ENCODE measurements at regions not wholly inside any gene's neighbourhood (a gene's known extent, or its start where the extent isn't known, plus 50 kb on each side); places are given as distances from the start of the nearest gene placed in this dataset.

DNA sequence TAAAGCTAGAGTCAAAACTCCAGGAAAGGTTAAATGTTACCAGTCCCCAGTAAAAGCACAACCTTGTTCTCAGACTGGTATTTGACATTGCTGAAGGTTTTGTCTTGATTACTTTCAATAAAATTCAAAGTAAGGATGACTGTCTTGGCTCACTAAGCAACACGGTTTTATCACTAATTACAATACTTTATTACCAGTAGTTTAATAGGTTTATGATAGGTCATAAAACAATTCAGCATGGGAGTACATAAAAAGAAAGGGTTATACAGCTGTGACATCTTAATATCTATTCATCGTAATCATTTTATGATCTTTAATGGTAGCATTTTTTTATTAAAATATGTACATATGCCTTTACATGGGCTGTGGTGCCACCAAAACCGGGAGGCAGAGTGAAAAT lies 370.7 kb upstream of the IRX2 start:
- in situ Hi-C loops (cut with HindIII; ENCODE audit: low sequenced_read_pairs): no loop called here

DNA sequence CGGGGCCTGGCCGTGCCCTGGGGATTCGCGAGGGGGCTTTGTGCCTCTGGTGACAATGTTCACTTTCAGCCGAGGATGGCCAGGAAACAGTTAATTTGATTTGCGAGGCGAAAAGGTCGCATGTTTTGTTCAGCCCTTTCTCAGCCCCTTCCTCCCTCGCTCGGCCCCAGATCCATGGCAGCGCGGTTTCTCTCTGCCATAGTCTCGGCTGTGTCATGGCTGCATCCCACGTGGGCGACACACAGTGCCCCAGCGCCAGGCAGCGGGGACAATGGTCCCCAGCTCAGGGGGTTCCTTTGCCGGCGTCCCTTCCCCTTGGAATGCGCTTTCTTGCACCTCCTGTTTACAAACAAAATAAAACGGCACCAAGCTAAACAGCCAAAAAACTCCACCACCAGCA lies 370.3 kb upstream of the IRX2 start:
- in situ Hi-C loops (cut with HindIII; ENCODE audit: low sequenced_read_pairs): no loop called here

DNA sequence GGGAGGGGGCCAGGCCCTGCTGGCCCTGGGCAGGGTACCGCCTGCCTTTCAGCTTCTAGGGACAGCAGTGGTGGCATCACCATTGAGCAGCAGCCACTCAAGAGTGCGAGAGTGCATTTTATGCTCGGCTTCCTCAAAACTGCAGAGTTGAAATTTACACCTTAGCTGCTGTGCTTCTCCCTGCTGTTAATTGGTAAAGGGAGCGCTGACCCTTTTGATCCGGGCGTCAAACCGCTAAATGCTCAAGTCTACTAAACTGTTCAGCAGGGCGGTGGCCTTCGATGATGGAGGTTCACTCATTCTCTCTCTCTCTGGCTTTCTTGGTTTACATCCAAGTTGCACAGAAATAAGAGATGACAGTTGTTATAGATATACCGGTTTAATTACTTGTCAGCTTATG lies 368.6 kb upstream of the IRX2 start:
- in situ Hi-C loops (cut with HindIII; ENCODE audit: low sequenced_read_pairs): no loop called here

DNA sequence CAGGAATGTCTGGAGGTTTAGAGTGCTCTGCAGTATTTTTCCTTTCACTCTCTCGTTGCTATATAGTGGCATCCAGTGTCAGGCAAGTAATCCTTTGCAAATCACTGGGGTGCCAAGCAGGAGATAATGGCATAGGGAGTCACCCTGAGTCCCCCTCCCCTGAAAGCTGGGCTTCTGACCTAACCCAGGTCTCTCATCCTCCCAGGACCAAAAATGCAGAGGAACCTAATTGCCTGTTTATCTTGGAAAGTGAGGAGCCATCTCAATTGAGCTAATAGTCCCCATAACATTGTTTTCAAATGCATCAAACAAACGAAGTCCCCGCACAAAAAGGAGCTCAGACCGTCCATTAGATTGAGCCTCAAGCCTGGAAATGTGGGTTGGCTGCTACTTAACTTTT lies 368.0 kb upstream of the IRX2 start:
- in situ Hi-C loops (cut with HindIII; ENCODE audit: low sequenced_read_pairs): no loop called here

DNA sequence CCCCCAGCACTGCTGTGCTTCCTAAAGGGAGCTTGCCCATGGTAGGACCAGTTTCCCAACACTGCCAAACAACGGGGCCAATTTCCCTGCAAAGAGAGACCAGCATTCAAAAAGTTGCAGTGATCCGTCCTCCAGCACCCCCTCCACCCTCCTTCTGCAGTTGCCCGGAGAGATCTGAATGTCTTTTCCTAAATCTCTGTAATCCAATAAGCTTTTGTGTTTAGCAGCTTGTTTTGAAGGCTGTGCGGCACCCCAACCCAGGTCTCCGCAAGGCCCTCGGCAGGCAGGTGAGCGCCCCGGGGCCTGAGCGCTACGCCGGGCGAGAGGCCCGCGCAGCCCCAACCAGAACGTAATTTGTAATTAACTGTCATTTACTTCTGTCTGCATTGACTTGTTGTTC lies 366.9 kb upstream of the IRX2 start:
- in situ Hi-C loops (cut with HindIII; ENCODE audit: low sequenced_read_pairs): no loop called here

DNA sequence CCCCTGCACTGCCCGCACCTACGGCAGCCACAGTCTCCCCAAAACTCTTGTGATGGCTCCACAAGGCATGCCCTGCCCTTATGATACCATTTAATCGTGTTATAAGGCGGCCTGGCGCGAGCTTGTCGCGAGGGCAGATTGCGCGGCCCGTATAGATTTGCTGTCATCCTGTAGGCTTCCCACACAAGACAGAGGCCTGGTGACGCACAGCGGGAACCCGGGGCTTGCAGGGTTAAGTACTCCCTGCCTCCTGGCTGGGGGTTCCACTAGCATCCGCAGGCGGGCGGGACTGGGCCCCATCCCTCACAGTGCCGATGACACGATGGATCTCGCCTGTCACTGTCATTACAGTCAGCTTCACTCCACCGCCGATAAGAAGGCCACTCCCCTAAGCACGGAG lies 364.9 kb upstream of the IRX2 start:
- in situ Hi-C loops (cut with HindIII; ENCODE audit: low sequenced_read_pairs): no loop called here

DNA sequence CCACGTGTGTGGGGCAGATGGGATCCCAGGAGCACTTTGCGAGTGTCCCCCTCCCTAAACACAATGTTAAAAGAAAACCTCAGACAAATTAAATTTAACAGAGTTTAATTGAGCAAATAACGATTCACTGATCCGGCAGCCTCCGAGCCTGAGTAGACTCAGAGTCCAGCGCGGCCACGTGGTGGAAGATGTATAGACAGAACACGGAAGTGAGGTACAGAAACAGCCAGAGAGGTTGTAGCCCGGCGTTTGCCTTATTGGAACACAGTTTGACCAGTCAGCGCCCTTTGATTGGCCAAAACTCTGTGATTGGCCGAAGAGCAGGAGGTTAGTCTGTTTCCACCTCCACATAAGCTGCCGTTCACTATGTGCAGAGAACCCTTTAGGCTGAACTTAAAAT lies 363.0 kb upstream of the IRX2 start:
- in situ Hi-C loops (cut with HindIII; ENCODE audit: low sequenced_read_pairs): no loop called here

DNA sequence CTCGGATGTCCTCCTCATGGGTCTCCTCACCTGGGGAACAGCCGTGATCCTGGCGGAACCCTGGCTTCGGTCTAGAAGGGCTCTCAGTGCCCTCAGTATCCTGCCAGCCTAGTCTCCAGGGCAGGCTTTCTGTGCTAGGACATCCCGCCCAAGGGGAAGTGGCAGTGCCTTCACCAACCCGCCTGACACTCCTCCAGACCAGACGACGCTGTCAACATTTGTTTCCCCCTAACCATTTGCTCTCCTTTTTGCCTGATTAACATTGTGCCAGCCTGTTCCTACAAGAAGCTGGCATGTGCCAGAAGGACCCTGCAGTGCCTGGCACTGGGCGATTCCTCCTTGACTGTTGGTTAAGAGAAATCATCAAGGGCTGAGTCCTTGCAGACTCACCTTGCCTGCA lies 358.9 kb upstream of the IRX2 start:
- in situ Hi-C loops (cut with HindIII; ENCODE audit: low sequenced_read_pairs): no loop called here

DNA sequence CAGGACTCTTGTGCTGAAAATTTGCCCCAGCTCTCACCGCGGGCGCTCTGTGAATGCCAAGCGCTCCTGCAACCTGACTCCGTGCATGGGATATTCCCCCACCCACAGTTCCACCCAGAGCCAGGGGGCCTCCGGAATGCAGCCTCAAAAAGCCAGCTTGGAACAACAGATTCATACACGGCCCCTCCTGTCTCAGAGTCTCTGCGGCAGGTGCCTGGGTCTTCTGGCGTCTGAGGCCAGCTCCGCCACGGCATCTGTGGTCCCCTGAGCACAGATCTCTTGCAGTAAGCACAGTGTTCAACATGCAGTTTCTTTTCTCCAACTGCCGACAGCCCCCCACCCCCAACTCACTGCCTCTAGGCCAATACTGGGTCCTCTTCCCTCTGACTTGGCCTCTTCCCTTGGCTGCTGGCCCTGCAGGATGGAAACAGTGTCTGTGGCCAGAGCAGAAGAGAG lies 355.7 kb upstream of the IRX2 start:
- in situ Hi-C loops (cut with HindIII; ENCODE audit: low sequenced_read_pairs): no loop called here

DNA sequence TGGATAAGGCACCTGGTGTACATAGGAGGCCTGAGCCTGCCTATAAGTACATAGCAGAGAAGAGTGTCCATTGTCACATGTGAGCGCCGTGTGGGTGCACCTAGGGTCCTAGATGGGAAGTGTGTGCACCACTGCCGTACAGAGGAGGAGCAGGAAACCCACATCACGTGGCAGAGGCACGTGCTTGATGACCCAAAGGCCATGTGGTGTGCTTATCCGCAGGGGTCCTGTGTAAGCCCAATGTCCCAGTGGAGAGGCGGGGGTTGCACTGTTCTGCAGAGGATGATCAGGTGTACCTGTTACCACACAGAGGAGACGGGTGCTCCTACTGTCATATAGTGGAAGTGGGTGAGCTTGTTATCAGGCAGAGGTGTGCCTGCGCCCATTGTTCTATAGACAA lies 354.1 kb upstream of the IRX2 start:
- in situ Hi-C loops (cut with HindIII; ENCODE audit: low sequenced_read_pairs): no loop called here

DNA sequence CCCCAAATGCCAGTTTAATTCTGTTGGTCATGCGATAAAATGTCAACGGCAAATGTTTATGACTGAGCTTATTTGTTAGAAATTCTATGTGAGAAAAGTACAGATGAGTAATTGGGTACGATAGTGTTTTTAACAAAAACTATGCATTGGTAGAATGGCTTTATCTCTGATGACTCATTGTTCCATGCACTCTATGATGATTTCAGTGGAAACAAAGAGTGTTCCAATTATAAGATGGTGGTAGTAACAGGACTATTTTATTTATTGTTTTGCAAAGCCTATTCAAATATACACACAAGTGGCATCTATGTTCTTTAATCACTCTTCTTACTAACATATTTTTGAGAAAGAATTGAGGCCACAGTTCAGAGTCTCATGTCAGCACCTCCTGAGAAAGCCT lies 353.7 kb upstream of the IRX2 start:
- in situ Hi-C loops (cut with HindIII; ENCODE audit: low sequenced_read_pairs): no loop called here

DNA sequence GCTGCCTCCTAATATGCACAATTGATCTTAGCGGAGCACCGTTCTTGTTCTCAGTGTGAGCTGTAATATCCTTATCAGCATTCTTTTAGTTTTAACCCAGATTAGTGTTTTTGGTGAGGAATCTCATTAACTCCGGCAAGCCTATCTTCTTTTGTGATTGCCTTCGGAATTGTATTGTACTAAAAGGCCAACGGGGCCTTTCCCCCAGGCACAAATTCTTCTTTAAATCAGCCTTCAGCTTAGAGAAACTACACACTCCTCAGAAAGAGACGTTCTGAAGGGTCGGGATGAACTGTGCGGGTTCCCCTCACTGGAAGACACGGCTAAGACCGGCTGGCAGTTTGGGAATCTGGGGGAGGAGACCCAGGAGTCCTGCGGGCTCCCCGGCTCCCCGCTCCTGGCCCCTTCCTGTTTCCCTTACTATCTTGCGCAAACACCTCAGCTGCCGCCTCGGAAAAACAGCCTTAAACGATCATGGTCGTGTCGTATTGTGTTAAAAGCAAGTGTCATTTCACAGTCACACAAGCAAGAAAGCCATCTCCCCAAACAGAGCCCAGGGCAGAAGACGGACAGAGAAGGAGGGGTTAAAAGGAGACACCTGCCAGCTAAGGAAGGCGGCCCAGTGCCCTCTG lies 353.1 kb upstream of the IRX2 start:
- in situ Hi-C loops (cut with HindIII; ENCODE audit: low sequenced_read_pairs): no loop called here

DNA sequence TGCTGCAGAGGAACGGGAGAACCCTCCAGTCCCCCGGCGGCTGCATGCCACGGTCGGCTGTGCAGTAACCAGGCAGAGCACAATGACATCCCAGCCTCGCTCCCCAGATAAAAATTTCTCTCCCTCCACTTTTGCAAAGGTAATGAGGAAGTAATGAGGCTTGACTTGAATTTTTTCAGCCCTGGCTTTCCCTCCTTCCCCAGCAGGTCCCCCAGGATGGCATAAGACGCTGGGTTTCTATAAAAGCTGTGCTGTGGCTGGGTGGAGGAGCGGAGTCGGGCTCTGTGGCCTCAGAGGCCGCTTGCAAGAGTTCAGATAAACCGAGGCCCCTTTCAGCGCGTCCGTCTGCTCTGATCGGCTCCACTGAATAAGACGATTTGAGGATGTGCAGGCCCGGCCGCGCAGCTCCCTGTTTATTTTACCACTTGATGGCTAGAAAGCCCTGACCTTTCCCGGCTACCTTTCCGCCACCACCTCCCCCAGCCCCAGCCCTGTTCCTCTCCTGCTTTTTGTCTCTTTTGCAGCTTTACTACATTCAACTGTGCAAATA lies 351.9 kb upstream of the IRX2 start:
- in situ Hi-C loops (cut with HindIII; ENCODE audit: low sequenced_read_pairs): no loop called here

DNA sequence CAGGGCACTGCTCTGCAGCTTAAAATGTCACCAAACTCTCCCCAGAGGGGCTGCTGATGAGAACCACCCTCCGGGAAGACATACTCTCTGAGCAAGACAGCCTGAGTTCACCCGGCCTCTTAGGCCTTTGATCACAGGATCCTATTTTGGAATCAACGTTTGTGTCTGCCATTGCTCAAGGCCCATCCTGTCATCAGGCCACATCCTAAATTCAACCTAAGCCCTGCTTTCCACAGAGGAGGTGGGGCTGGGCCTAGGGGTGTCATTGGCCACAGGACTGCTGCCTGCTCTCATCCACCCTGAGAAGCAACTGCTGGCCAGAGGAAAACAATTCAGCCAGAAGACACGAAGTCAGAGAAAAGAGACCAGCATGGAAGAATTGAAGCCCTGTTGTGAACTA lies 351.1 kb upstream of the IRX2 start:
- in situ Hi-C loops (cut with HindIII; ENCODE audit: low sequenced_read_pairs): no loop called here

DNA sequence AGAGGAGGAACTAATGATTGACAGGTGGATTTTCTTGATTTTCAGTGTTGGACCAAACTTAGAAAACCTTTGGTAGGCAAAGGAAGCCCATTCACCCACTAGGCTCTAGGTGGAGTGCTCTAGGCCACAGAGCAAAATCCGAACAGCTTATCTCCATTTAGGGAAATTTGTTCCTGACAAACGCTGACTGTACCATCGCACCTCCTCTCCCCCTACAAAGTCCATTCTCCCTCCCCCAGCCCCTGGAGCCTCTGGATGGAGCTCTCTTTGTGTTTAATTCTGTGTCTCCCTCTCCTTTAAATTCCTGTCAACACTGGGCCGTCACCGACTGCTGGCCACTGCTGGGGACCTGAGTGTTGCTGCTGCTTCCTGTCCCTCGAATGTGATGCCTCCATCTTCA lies 350.1 kb upstream of the IRX2 start:
- in situ Hi-C loops (cut with HindIII; ENCODE audit: low sequenced_read_pairs): no loop called here

DNA sequence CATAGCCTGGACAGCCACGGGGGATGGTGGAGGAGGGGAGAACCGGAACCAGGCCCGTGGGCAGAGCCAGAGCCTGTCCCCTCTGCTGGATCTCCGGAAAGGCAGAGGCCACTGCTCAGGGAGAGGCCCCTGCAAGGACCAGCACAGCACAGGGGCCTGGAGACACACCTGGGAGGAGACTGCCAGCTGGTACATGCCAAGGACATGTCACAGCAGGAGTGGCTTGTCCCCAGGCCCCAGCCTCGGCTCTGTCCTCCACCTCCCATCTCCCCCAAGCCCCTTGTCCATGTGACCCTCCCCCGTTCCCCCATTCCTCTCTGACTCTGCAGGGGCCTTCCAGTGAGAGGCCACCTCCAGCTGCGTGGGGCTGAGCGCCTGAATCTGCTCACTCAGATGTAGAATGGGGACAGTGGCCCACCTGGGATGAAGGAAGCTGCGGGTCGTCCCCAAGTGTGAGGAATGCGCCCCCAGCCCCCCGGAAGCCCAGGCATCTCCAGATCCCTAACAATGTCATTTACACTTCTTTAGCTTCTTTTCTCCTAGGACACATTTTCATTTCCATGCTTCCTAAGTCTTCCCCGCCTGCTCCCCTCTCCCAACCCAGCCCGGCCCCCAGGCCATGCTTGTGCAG lies 349.6 kb upstream of the IRX2 start:
- in situ Hi-C loops (cut with HindIII; ENCODE audit: low sequenced_read_pairs): no loop called here

DNA sequence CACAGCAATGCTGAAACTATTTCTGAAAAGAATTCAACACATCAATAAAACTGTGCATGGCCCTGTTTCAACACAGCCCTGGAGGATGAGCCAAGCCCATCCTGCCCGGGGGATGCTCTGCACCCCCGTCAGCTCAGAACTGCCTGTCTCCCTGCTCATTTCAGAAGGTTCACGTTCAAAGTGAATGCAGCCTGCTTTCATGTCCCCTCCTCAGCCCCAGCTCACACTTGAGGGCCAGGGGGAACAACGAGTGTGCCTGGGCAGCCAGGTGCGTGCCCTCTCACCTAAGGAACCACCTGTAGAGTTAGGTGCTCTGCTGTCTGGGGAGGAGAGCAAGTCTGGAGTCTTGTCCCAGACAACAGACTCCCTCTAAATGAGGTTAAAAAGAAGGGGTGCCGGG lies 348.5 kb upstream of the IRX2 start:
- in situ Hi-C loops (cut with HindIII; ENCODE audit: low sequenced_read_pairs): no loop called here

DNA sequence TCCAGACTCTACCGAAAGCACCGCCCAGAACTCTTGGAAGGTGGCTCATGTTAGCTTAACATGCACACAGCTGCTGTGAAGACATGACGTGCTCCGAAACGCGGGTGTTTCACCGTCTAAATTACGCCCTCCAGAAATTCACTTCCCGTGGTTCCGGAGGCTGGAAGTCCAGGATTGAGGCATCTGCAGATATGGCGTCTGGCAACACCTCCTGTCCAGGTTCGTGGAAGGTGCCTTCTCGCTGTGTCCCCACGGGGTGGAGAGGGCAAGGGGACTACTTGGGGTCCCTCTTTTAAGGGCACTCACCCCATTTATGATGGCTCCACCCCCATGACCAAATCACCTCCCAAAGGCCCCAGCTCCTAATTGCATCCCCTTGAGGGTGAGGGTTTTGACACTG lies 348.0 kb upstream of the IRX2 start:
- in situ Hi-C loops (cut with HindIII; ENCODE audit: low sequenced_read_pairs): no loop called here

DNA sequence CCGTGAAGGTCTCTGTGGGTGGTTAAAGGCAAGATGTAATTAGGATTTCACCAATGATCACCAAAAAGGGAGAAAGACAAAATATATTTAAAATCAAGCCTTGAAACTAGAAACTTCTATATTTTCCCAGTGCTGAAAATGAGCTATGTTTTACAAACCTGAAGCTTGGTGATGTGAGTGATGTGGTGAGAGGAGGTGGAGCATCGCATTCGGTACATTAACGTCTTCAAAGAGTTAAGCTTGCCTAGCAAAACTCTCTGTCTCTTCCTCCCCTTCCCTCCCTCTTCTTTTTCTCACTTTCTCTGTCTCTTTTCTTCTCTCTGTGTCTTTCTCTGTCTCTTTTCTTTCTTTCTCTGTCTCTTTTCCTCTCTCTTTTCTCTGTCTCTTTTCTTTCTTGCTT lies 347.3 kb upstream of the IRX2 start:
- in situ Hi-C loops (cut with HindIII; ENCODE audit: low sequenced_read_pairs): no loop called here

DNA sequence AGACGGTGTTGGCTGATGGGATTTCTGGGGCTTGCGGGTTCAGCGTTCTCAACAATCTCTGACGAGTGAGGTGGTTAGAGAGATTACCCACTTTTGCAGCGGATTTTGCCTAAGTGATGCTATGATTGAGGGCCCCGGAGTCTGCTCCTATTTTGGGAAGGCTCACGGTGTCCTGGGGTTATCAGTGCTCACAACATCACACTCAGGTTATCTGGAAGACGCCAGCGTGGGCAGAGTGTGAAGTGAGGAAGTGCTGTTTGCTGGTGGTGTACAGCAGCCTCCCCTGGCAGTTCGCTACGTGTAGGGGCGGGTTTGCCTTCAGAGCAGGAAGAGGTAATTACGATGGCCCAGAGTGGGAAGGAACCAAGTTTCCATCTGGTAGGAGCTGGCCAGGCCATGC lies 341.2 kb upstream of the IRX2 start:
- in situ Hi-C loops (cut with HindIII; ENCODE audit: low sequenced_read_pairs): no loop called here

DNA sequence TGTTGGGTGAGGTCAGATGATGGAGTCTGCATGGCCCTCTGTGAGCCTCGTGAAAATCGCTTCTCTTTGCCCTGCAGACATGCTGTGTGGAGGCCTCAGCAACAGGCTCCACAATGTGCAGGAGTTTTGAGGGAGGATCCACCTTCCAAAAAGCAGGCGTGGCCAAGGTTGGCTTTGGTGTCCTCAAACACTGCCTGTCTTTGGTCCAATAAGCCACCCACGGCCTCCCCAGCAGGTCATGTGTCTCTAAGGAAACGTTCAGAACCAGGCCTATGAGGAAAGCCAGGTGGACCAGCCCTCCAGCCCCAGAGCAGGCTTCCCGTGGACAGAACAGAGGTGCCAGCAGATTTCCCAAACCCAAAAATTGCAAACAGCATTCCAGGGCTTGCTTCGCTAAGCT lies 340.7 kb upstream of the IRX2 start:
- in situ Hi-C loops (cut with HindIII; ENCODE audit: low sequenced_read_pairs): no loop called here

DNA sequence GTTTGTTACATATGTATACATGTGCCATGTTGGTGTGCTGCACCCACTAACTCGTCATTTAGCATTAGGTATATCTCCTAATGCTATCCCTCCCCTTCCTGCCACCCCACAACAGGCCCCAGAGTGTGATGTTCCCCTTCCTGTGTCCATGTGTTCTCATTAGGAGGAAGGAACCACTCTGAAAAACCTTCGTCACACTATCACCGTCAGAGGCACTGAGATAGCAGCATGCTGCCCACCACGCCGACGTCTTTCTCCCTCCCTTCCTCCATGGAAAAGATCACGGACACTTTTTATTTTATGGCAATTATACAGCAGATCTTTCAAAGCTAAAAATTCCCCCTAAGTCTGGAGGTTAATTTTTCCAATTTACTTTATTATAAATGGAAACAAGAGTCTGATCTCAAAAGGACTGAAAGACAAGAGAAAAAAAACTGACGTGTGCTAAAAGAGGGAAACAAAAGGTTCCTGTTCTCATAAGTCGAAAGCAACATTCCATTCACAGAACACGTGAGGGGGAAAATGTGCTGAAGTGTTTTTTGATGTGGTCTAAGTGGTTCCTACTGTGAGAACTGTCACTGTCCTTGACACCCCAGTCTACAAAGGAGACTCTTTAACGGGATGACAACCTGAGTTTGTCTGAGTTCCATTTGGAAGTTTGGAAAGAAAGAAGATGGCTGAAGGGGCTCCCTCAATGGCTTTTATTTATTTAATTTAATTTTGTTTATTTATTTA lies 339.7 kb upstream of the IRX2 start:
- in situ Hi-C loops (cut with HindIII; ENCODE audit: low sequenced_read_pairs): no loop called here
